ENCODE measurements at regions not wholly inside any gene's neighbourhood (a gene's known extent, or its start where the extent isn't known, plus 50 kb on each side); places are given as distances from the start of the nearest gene placed in this dataset.

GRCh38 chr7:20035279-20035875, 181.8 kb downstream of the MACC1 start:
- TF ChIP-seq CTCF (IDR thresholded peaks at IDR 0.05; ENCODE audit: low read length, missing control alignments) = no peak
- DNase-seq (ENCODE audit: low read depth) = no peak

GRCh38 chr7:20033621-20034400, 183.4 kb downstream of the MACC1 start:
- TF ChIP-seq CTCF (IDR thresholded peaks at IDR 0.05; ENCODE audit: low read length, missing control alignments) = no peak
- no peak overlapping the region for H3K4me3 ChIP-seq (replicated peaks; ENCODE audit: low read depth, low read length)
- peak; percentile 47 for DNase-seq (ENCODE audit: low read depth)

More at GRCh38 chr7:20035279-20035875, 181.8 kb downstream of the MACC1 start:
- H3K4me3 ChIP-seq (replicated peaks; ENCODE audit: low read depth, low read length) = no peak overlapping the region

- no peak for TF ChIP-seq CTCF (IDR thresholded peaks at IDR 0.05; ENCODE audit: low read length, missing control alignments)
- H3K4me3 ChIP-seq (replicated peaks; ENCODE audit: low read depth, low read length) = no peak overlapping the region
- DNase-seq (ENCODE audit: low read depth) = no peak
These were observed 184.4 kb downstream of the MACC1 start for GRCh38 chr7:20032741-20033140.

- no peak for TF ChIP-seq CTCF (IDR thresholded peaks at IDR 0.05; ENCODE audit: low read length, missing control alignments)
- no peak overlapping the region for H3K4me3 ChIP-seq (replicated peaks; ENCODE audit: low read depth, low read length)
- peak; percentile 15 for DNase-seq (ENCODE audit: low read depth)
These were observed 186.2 kb downstream of the MACC1 start for GRCh38 chr7:20030915-20031362.

GRCh38 chr7:20030417-20030816, 186.8 kb downstream of the MACC1 start:
- no peak overlapping the region for H3K4me3 ChIP-seq (replicated peaks; ENCODE audit: low read depth, low read length)
- no peak for DNase-seq (ENCODE audit: low read depth)
- TF ChIP-seq CTCF (IDR thresholded peaks at IDR 0.05; ENCODE audit: low read length, missing control alignments) = no peak

GRCh38 chr7:20026762-20027161, 190.4 kb downstream of the MACC1 start:
- no peak overlapping the region for H3K4me3 ChIP-seq (replicated peaks; ENCODE audit: low read depth, low read length)
- no peak for DNase-seq (ENCODE audit: low read depth)

More at GRCh38 chr7:20026762-20027161, 190.4 kb downstream of the MACC1 start:
- no peak for TF ChIP-seq CTCF (IDR thresholded peaks at IDR 0.05; ENCODE audit: low read length, missing control alignments)
